GM18867 (cell line): ENCODE measurements at regions not wholly inside any gene's neighbourhood (a gene's known extent, or its start where the extent isn't known, plus 50 kb on each side); places are given as distances from the start of the nearest gene placed in this dataset.
"Not testable (repeated sequence)": the region's sequence is repeated elsewhere in the genome, so short reads cannot be mapped to it uniquely, and the experiment has no call there.

ENCODE experiments used
- ATAC-seq: cut with Tn5 transposase; IDR thresholded peaks from one replicate; pipeline ENCODE4 v1.9.1; 2021; ENCODE audit warnings: mild to moderate bottlenecking, moderate library complexity; ENCODE audit not compliant: unreplicated experiment

- no peak for ATAC-seq
These were observed 230.7 kb upstream of the SLC16A7 start for GRCh38 chr12:59365133-59365532.

DNA sequence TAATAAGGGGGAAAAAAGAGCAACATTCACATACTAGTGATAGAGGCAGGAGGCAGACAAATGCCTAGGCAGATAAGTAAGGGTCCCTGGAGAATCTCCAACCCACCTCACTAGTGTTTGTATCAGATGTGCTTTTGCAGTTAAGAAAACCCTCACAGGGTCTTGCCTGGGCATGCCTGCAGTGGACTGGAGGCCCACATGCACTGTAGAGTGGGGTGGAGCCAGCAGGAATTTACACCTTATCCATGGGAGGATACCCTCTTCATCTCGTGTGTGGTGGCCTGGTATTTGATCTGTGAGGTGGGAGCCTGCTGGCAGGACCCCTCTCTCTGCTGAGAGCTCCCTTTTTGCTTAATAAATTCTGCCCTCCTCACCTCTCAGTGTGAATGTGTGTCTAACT lies 238.0 kb upstream of the SLC16A7 start:
- ATAC-seq, result no peak

GRCh38 chr12:59346248-59346647 lies 249.6 kb upstream of the SLC16A7 start:
- ATAC-seq, result not testable (repeated sequence)

DNA sequence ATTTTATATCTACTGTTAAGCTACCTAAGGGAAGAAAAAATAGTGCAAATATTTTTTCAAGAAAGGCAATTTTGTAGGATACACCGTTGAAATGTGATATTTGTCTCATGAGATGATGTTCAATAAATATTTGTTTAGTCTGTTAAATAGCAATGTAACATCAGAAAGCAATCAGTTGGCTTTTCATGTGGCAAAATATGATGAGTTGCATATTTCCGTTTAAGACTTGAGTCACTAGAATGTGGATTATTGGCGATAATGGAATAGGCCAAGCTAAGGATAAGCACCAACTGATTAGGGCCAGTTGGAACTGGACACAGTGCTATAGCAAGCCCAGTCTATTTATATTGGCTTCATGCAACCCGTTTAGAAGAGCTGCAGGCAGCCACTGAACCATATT lies 250.4 kb upstream of the SLC16A7 start:
- no peak for ATAC-seq

DNA sequence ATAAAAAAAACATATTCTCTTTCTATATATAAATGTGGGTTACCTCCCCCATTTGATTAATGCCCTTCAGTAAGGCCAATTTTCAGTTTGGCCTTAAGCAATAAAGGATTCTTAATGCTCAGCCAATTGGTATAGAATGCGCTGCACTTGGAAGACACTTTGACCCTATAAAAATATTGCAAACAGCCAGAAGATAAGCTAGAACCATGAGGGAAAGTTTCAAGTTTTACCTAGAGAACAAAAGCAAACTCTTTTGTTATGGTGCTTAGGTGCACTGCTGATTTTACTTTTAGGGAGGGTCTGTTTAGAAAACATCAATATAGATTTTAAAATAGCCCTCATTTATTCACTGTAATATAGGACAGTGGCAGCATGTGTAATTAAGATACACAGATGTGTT lies 251.6 kb upstream of the SLC16A7 start:
- no peak for ATAC-seq

DNA sequence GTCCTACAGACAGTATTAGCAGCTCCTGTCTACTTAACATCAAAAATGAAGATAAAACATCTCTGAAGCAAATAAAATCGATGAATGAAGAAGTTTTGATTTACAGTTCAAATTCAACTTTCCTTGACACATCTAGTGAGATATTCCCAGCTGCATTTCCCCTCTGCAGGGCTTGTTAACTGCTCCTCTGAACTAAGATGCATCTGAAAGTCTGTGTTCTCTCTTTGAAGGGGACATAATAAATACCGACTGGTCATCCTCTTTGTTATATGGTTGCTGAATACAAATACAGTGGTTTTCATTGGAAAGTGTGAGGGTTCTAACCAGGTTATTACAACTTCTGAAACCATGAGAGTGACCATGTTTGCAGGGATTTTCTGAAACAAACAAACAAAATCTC lies 266.4 kb upstream of the SLC16A7 start:
- no peak for ATAC-seq

- ATAC-seq, result not testable (repeated sequence)
These were observed 267.3 kb upstream of the SLC16A7 start for GRCh38 chr12:59328395-59329075.

GRCh38 chr12:59326457-59326856 lies 269.4 kb upstream of the SLC16A7 start:
- not testable (repeated sequence) for ATAC-seq

GRCh38 chr12:59322473-59322872 lies 273.4 kb upstream of the SLC16A7 start:
- no peak for ATAC-seq

- ATAC-seq, result no peak
These were observed 274.6 kb upstream of the SLC16A7 start for GRCh38 chr12:59321278-59321677.

DNA sequence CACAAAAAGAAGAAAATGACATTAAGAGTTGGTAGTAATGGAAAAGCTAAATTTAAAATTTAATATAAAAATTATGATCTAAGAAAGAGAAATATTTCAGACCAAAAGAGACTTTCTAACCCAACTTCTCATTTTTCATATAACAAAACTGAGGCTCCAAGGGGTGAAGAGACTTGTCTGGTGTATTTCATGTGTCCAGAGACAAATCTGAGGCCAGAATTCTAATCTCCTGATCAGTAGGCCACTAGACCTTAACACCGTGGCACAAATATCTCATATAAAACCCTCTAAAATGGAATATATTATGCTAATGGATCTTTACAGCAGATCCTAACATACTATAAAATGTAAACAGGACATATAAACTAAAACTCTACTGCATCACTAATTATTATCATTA lies 275.7 kb upstream of the SLC16A7 start:
- no peak for ATAC-seq

GRCh38 chr12:59318940-59319339 lies 276.9 kb upstream of the SLC16A7 start:
- ATAC-seq, result no peak

DNA sequence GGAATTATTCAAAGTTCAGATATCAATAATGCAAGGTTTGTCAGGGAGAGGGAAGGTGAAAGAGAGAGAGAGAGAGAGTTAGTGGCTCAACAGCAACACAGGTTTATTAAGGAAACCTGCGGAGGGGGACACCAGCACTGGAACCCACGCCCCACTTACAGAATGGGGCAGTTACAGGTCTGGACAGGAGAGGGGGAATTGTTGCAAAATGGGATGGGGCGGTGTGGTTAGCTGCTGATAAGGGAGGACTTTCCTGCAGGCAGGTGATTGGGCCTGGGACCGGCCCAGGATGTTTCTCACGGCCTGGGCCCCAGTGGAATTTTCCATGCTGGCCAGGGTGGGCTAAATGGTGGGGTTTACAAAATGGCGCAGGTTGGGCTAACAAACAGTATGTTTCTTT lies 278.2 kb upstream of the SLC16A7 start:
- ATAC-seq, result no peak

DNA sequence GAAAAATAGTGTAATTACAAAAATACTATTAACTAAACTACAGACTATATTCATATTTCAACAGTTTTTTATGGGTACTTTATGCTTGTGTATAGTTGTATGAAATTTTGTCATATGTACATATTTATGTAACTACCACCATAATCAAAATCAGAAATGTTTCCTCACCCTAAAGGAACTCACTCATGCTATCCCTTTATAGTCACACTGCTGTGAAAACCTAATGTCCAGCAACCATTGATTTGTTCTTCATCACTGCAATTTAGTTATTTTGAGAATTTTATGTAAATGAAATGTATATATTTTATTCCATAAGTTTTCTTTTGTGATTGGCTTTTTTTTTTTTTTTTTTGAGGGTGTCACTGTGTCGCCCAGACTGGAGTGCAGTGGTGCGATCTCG lies 278.9 kb upstream of the SLC16A7 start:
- ATAC-seq, result no peak

DNA sequence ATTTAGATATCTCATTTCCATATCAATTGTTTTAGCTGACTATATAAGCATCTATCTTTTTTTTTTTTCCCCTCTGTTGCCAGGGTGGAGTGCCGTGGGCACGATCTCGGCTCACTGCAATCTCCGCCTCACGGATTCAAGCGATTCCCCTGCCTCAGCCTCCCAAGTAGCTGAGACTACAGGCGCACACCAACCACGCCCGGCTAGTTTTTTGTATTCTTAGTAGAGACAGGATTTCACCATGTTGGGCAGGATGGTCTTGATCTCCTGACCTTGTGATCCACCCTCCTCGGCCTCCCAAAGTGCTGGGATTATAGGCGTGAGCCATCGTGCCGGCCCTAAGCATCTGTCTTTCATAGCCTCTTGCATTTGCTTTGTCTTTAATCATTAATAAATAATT lies 279.5 kb upstream of the SLC16A7 start:
- not testable (repeated sequence) for ATAC-seq

DNA sequence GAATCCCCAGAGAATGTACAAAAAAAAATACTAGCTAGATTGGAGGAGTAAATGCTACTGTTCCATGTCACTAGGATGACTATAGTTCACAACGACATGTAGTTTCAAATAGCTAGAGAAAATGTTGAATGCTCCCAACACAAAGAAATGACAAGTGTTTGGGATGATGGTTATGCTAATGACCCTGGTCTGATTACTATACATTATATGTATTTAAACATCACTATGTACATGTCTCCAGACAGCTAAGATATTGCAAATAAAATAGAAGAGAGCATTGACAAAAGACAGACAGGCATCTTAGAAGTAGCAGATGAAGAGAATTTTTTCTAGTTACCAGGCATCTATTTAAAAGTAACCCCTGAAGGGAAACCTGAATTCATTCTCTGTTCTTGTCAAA lies 281.6 kb upstream of the SLC16A7 start:
- no peak for ATAC-seq

GRCh38 chr12:59304077-59304721 lies 291.6 kb upstream of the SLC16A7 start:
- ATAC-seq, result no peak

GRCh38 chr12:59298296-59298695 lies 297.5 kb upstream of the SLC16A7 start:
- ATAC-seq, result no peak

- ATAC-seq, result no peak
These were observed 301.6 kb upstream of the SLC16A7 start for GRCh38 chr12:59294221-59294620.

DNA sequence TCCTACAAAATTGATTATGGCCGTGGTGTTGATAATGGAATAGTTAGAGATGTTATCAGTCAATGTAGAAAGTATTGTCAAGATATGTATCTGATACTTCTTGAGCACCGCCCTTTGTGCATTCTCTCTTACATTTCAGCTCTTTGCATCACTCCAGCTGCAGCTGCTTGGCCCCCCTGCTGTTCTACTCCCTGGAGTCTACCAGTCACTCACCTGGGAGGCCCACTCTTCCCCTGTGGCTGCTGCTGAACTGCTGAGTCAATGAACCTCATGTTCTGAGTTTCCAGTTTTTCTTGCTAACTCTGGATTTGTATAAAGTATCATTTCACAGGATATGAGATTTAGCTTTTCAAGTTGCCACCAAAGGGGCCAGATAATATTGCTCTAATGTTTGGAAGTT lies 312.8 kb upstream of the SLC16A7 start:
- ATAC-seq, result no peak

- not testable (repeated sequence) for ATAC-seq
These were observed 322.3 kb upstream of the SLC16A7 start for GRCh38 chr12:59273561-59273960.

DNA sequence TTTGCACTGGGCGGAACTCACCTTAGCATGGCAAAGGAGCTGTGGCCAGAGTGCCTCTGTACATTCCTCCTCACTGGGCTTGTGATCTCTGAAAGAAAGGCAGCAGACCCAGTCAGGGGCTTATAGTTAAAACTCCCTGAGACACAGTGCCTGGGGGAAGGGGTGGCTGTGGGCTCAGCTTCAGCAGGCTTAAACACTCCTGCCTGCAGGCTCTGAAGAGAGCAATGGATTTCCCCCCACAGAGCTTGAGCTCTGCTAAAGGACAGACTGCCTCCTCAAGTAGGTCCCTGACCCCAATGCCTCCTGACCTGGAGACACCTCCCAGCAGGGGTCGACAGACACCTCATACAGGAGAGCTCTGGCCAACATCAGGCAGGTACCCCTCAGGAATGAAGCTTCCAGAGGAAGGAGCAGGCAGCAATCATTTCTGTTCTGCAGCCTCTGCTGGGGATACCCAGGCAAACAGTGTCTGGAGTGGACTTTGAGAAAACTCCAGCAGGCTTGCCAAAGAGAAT lies 327.5 kb upstream of the SLC16A7 start:
- no peak for ATAC-seq

DNA sequence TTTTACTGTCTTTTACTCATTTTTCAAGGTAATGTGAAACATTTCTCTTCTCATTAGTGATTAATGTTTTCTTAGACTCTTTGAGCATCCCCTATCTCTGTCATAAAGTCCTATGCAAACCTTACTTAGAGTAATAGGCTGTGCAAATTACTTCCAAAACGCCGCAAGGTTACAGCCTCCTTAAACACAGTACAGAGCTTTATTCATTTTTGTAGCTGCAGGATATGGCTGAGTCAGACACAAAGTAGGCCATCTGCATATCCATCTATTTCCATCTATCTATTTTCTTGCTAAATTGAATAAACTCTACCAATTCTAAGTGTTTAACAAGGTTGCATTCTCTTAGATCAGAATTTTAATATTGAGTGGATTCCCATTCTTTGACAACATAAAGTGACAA lies 335.6 kb upstream of the SLC16A7 start:
- no peak for ATAC-seq
